MM.1S (cell line): ENCODE measurements at regions not wholly inside any gene's neighbourhood (a gene's known extent, or its start where the extent isn't known, plus 50 kb on each side); places are given as distances from the start of the nearest gene placed in this dataset.

Experiments used
- EZH2 ChIP-seq: fragments of 300-600 bp; sonication (generic); optimal IDR thresholded peaks from 2 replicates; pipeline ENCODE3; 2017; ENCODE audit warnings: low read depth, mild to moderate bottlenecking, antibody characterized with exemption, low read length, mixed read lengths
- TF ChIP-seq, protein P1 (sequence below): fragments of 300-600 bp; sonication (generic); IDR thresholded peaks from 2 replicates; pipeline ENCODE4 v1.5.1; 2016; ENCODE audit warnings: antibody characterized with exemption, low read length, mixed read lengths

DNA sequence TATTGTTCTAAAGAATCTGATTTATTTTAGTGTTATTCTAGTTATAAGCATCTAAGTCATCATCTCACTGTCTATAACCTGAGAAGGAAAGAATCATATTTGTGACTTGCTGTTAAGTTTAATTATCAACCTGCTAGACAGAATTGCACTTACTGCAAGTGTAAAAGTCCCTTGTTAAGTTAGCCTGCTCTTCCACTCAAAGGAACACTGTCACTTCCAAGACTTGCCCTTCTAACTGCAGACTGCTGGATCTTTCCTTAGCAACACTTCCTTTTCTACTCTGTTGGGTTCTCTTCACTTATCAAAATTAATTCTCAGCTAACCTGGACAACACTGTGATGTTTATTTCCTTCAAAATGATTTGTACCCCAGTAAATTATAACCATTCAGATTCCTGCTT is 323.2 kb upstream of the TFPI start:
- TF ChIP-seq EZH2, result no peak
- TF ChIP-seq, protein P1, sequence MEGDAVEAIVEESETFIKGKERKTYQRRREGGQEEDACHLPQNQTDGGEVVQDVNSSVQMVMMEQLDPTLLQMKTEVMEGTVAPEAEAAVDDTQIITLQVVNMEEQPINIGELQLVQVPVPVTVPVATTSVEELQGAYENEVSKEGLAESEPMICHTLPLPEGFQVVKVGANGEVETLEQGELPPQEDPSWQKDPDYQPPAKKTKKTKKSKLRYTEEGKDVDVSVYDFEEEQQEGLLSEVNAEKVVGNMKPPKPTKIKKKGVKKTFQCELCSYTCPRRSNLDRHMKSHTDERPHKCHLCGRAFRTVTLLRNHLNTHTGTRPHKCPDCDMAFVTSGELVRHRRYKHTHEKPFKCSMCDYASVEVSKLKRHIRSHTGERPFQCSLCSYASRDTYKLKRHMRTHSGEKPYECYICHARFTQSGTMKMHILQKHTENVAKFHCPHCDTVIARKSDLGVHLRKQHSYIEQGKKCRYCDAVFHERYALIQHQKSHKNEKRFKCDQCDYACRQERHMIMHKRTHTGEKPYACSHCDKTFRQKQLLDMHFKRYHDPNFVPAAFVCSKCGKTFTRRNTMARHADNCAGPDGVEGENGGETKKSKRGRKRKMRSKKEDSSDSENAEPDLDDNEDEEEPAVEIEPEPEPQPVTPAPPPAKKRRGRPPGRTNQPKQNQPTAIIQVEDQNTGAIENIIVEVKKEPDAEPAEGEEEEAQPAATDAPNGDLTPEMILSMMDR, result no peak
